ENCODE measurements at regions not wholly inside any gene's neighbourhood (a gene's known extent, or its start where the extent isn't known, plus 50 kb on each side); places are given as distances from the start of the nearest gene placed in this dataset.

GRCh38 chr4:125847518-125847917, 532.8 kb downstream of the FAT4 start (continued):
- no peak for TF ChIP-seq REST (IDR thresholded peaks at IDR 0.05; ENCODE audit: low read depth, low read length)
- TF ChIP-seq ZNF384 (IDR thresholded peaks at IDR 0.05; ENCODE audit: borderline replicate concordance, low read depth, low read length): no peak
- TF ChIP-seq, protein P1, sequence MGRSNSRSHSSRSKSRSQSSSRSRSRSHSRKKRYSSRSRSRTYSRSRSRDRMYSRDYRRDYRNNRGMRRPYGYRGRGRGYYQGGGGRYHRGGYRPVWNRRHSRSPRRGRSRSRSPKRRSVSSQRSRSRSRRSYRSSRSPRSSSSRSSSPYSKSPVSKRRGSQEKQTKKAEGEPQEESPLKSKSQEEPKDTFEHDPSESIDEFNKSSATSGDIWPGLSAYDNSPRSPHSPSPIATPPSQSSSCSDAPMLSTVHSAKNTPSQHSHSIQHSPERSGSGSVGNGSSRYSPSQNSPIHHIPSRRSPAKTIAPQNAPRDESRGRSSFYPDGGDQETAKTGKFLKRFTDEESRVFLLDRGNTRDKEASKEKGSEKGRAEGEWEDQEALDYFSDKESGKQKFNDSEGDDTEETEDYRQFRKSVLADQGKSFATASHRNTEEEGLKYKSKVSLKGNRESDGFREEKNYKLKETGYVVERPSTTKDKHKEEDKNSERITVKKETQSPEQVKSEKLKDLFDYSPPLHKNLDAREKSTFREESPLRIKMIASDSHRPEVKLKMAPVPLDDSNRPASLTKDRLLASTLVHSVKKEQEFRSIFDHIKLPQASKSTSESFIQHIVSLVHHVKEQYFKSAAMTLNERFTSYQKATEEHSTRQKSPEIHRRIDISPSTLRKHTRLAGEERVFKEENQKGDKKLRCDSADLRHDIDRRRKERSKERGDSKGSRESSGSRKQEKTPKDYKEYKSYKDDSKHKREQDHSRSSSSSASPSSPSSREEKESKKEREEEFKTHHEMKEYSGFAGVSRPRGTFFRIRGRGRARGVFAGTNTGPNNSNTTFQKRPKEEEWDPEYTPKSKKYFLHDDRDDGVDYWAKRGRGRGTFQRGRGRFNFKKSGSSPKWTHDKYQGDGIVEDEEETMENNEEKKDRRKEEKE (IDR thresholded peaks at IDR 0.05): no peak
- no peak for TF ChIP-seq TCF3 (IDR thresholded peaks at IDR 0.05; ENCODE audit: borderline replicate concordance, insufficient read depth, low read depth, low read length)
- TF ChIP-seq CTCF (IDR thresholded peaks at IDR 0.05 in 2 of 3, conservative IDR thresholded peaks at IDR 0.05 in 1 of 3; ENCODE audit: control insufficient read depth in 2 of 3, extremely low read depth in 1 of 3, insufficient read depth in 1 of 3, low read depth in 3 of 3, low read length in 3 of 3): no peak
